GM23338 (cell line): ENCODE measurements at regions not wholly inside any gene's neighbourhood (a gene's known extent, or its start where the extent isn't known, plus 50 kb on each side); places are given as distances from the start of the nearest gene placed in this dataset.

Experiments
- ATAC-seq: fragments of 200-7000 bp; cut with Tn5 transposase; 3 replicates; pipeline ENCODE4 v1.9.1; 2020
- DNase-seq: peaks from one replicate; pipeline ENCODE4 v3.0.0-alpha.2; 2015; ENCODE audit warnings: low spot score
- H2AFZ ChIP-seq: fragments of 200-600 bp; sonication (generic); 2 replicates; pipeline ENCODE4 v1.8.0; 2016; ENCODE audit warnings: antibody characterized with exemption, mild to moderate bottlenecking, moderate library complexity
- H3F3A ChIP-seq: fragments of 200-600 bp; sonication (generic); replicated peaks from 2 replicates; pipeline ENCODE4 v1.8.0; 2017; ENCODE audit warnings: antibody characterized with exemption, mixed run types, low read depth
- H3K27ac ChIP-seq: fragments of 200-600 bp; sonication (generic); 2 replicates; pipeline ENCODE4 v1.6.1; 2016; ENCODE audit warnings: low read depth
- H3K27me3 ChIP-seq: fragments of 200-600 bp; sonication (generic); 2 replicates; pipeline ENCODE4 v1.8.0; 2016; ENCODE audit warnings: mild to moderate bottlenecking, mixed run types, moderate library complexity; ENCODE audit not compliant: insufficient read depth
- H3K36me3 ChIP-seq: fragments of 200-600 bp; sonication (generic); 2 replicates; pipeline ENCODE4 v1.8.0; 2016; ENCODE audit warnings: mild to moderate bottlenecking; ENCODE audit not compliant: insufficient read depth
- H3K4me1 ChIP-seq: fragments of 200-600 bp; sonication (generic); 2 replicates; pipeline ENCODE4 v1.8.0; 2016; ENCODE audit warnings: mild to moderate bottlenecking, moderate library complexity; ENCODE audit not compliant: insufficient read depth
- H3K4me2 ChIP-seq: fragments of 200-600 bp; sonication (generic); 2 replicates; pipeline ENCODE4 v1.7.1; 2017; ENCODE audit warnings: mixed run types
- H3K4me3 ChIP-seq: fragments of 200-600 bp; sonication (generic); 2 replicates; pipeline ENCODE4 v1.6.1; 2016; ENCODE audit warnings: mixed run types
- H3K79me2 ChIP-seq: fragments of 200-600 bp; sonication (generic); replicated peaks from 2 replicates; pipeline ENCODE4 v1.8.0; 2017; ENCODE audit warnings: mild to moderate bottlenecking; ENCODE audit not compliant: insufficient read depth
- H3K9me2 ChIP-seq: fragments of 200-600 bp; sonication (generic); 2 replicates; pipeline ENCODE4 v1.8.0; 2017; ENCODE audit not compliant: insufficient read depth
- H4K20me1 ChIP-seq: fragments of 200-600 bp; sonication (generic); replicated peaks from 2 replicates; pipeline ENCODE4 v1.8.0; 2017; ENCODE audit warnings: mild to moderate bottlenecking; ENCODE audit not compliant: insufficient read depth
- H3K27ac Mint-ChIP-seq: 2 replicates; pipeline ENCODE4 v1.8.0; 2020; ENCODE audit warnings: inconsistent platforms, mild to moderate bottlenecking, moderate library complexity, mixed read lengths
- H3K27me3 Mint-ChIP-seq: 3 replicates; pipeline ENCODE4 v1.8.0; 2022; ENCODE audit warnings: low read depth, mild to moderate bottlenecking, moderate library complexity, mixed read lengths, inconsistent platforms; ENCODE audit not compliant: insufficient read depth, poor library complexity
- H3K36me3 Mint-ChIP-seq: 3 replicates; pipeline ENCODE4 v1.8.0; 2021; ENCODE audit warnings: low read depth, mild to moderate bottlenecking, inconsistent platforms, moderate library complexity, mixed read lengths
- H3K4me1 Mint-ChIP-seq: 3 replicates; pipeline ENCODE4 v1.8.0; 2020; ENCODE audit warnings: mild to moderate bottlenecking, inconsistent platforms, mixed read lengths
- H3K4me3 Mint-ChIP-seq: 3 replicates; pipeline ENCODE4 v1.8.0; 2021; ENCODE audit warnings: moderate library complexity, mild to moderate bottlenecking, inconsistent platforms, mixed read lengths
- H3K9me3 Mint-ChIP-seq: 3 replicates; pipeline ENCODE4 v1.8.0; 2020; ENCODE audit warnings: moderate library complexity, mild to moderate bottlenecking, inconsistent platforms, mixed read lengths
- CREB1 ChIP-seq: fragments of 250-450 bp; sonication (Bioruptor Pico); IDR thresholded peaks from 2 replicates; pipeline ENCODE4 v1.5.0; 2020; ENCODE audit warnings: low read depth, mild to moderate bottlenecking, moderate library complexity
- CTCF ChIP-seq, 2 experiments: fragments of 200-600 bp in 1 of 2; sonication (generic) in 1 of 2; conservative IDR thresholded peaks; 2 replicates each; pipeline versions ENCODE4 v1.5.1 to v1.6.1; 2016 to 2017; ENCODE audit warnings: antibody characterized with exemption in 2 of 2, low read depth in 2 of 2, mild to moderate bottlenecking in 2 of 2, moderate library complexity in 1 of 2
- ETS1 ChIP-seq: IDR thresholded peaks from 2 replicates; pipeline ENCODE4 v1.6.1; 2016; ENCODE audit warnings: antibody characterized with exemption
- EZH2 ChIP-seq: fragments of 200-600 bp; sonication (generic); IDR thresholded peaks from one replicate; pipeline ENCODE4 v1.8.0; 2017; ENCODE audit warnings: antibody characterized with exemption, mild to moderate bottlenecking, low read depth; ENCODE audit not compliant: unreplicated experiment
- EZH2phosphoT487 ChIP-seq: fragments of 200-600 bp; sonication (generic); IDR thresholded peaks from one replicate; pipeline ENCODE4 v1.8.1; 2018; ENCODE audit warnings: antibody characterized with exemption; ENCODE audit not compliant: unreplicated experiment
- JUNB ChIP-seq: IDR thresholded peaks from one replicate; pipeline ENCODE4 v1.6.1; 2016; ENCODE audit warnings: antibody characterized with exemption; ENCODE audit not compliant: unreplicated experiment
- NANOG ChIP-seq: IDR thresholded peaks from 2 replicates; pipeline ENCODE4 v1.6.1; 2016; ENCODE audit warnings: antibody characterized with exemption, borderline replicate concordance
- POLR2AphosphoS5 ChIP-seq: IDR thresholded peaks from 2 replicates; pipeline ENCODE4 v1.6.1; 2016; ENCODE audit warnings: antibody characterized with exemption, low read depth
- REST ChIP-seq: IDR thresholded peaks from one replicate; pipeline ENCODE4 v1.6.1; 2018; ENCODE audit warnings: antibody characterized with exemption; ENCODE audit not compliant: unreplicated experiment
- STAT1 ChIP-seq: IDR thresholded peaks from one replicate; pipeline ENCODE4 v1.6.1; 2016; ENCODE audit warnings: antibody characterized with exemption; ENCODE audit not compliant: unreplicated experiment
- ZNF114 ChIP-seq: fragments of 250-450 bp; sonication (Bioruptor Pico); IDR thresholded peaks from 2 replicates; pipeline ENCODE4 v1.5.0; 2020; ENCODE audit warnings: mild to moderate bottlenecking, moderate library complexity
- ZNF331 ChIP-seq: fragments of 250-450 bp; sonication (Bioruptor Pico); IDR thresholded peaks from 2 replicates; pipeline ENCODE4 v1.5.0; 2020; ENCODE audit warnings: low read depth, mild to moderate bottlenecking, moderate library complexity
- ZNF462 ChIP-seq: fragments of 250-450 bp; sonication (Bioruptor Pico); IDR thresholded peaks from 2 replicates; pipeline ENCODE4 v1.5.0; 2020; ENCODE audit warnings: mild to moderate bottlenecking, moderate library complexity

- no peaks in the 10 kb centered on the region for H3K4me1 Mint-ChIP-seq
- no peak for DNase-seq
- no peak overlapping the region for H2AFZ ChIP-seq
- ATAC-seq, result no peak
- H3K4me3 Mint-ChIP-seq, result no peak overlapping the region
- H3K4me1 ChIP-seq, result no peaks in the 10 kb centered on the region
- H3F3A ChIP-seq, result no peaks in the 10 kb centered on the region
- no peaks in the 10 kb centered on the region for H4K20me1 ChIP-seq
- no peaks in the 10 kb centered on the region for H3K27me3 Mint-ChIP-seq
- no peaks in the 10 kb centered on the region for H3K36me3 Mint-ChIP-seq
- H3K4me2 ChIP-seq, result no peak overlapping the region
- H3K9me3 Mint-ChIP-seq, result no peaks in the 10 kb centered on the region
- no peak overlapping the region for H3K4me3 ChIP-seq
- no peak for TF ChIP-seq ZNF114 (CRISPR knock-in tag)
- TF ChIP-seq EZH2phosphoT487, result no peak
- no peak for TF ChIP-seq ZNF462 (CRISPR knock-in tag)
- no peak for TF ChIP-seq CREB1 (CRISPR knock-in tag)
- no peak for TF ChIP-seq JUNB
- TF ChIP-seq REST, result no peak
- no peak for TF ChIP-seq STAT1
- no peak for TF ChIP-seq NANOG
- no peak for TF ChIP-seq EZH2
- TF ChIP-seq ETS1, result no peak
- no peak for TF ChIP-seq CTCF (conservative IDR thresholded peaks at IDR 0.05; ENCODE audit: low read depth in 2 of 2)
- TF ChIP-seq ZNF331 (CRISPR knock-in tag), result no peak
- TF ChIP-seq POLR2AphosphoS5, result no peak
- no peak overlapping the region for H3K27ac Mint-ChIP-seq
- no peaks in the 10 kb centered on the region for H3K36me3 ChIP-seq
- no peaks in the 10 kb centered on the region; the same call in 1 of the 2 replicates for H3K9me2 ChIP-seq
- H3K79me2 ChIP-seq, result no peaks in the 10 kb centered on the region
- H3K27me3 ChIP-seq, result no peaks in the 10 kb centered on the region
- H3K27ac ChIP-seq, result no peak overlapping the region
Observed at GRCh38 chr5:82704381-82704780, 372.8 kb downstream of the TMEM167A start.
